ENCODE measurements at regions not wholly inside any gene's neighbourhood (a gene's known extent, or its start where the extent isn't known, plus 50 kb on each side); places are given as distances from the start of the nearest gene placed in this dataset.

DNA sequence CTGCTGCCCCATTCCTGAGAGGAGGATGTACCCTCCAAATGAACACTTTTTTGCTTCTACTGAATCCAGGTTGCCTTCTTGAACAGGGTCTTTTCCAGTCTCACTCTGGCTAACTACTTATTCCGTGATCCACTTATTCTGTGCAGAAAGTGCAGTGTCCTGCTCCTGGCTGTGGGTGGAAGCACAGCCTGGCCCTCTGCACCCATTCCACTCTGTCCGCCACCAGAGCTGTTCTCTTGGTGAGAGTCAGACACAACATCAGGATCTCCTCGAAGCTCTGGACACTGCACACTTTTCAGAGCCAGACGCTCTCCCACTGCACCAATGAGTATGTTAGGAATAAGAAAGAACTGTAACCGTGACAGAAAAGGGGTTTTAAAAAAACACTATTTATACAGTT, 174.2 kb downstream of the MCHR2 start:
- H3K4me3 ChIP-seq (ENCODE audit: low read depth in 2 of 2, low read length in 1 of 2), result no peak overlapping the region
- H3F3A ChIP-seq (replicated peaks; ENCODE audit: insufficient read depth), result no peaks in the 10 kb centered on the region
- no peaks in the 10 kb centered on the region for H4K20me1 ChIP-seq (ENCODE audit: insufficient read depth)
- H3K79me2 ChIP-seq (ENCODE audit: insufficient read depth), result no peaks in the 10 kb centered on the region
- H3K9me2 ChIP-seq, result no peaks in the 10 kb centered on the region
- 1% methylated on average over 5 of the region's 5 CpGs for WGBS (ENCODE audit: low lambda C conversion rate)
- no peak overlapping the region for H3K4me2 ChIP-seq
- H2AFZ ChIP-seq (ENCODE audit: low read depth), result no peak overlapping the region
- H3K36me3 ChIP-seq (replicated peaks in 1 of 2; ENCODE audit: control insufficient read depth in 1 of 2, insufficient read depth in 2 of 2, low read length in 1 of 2), result no peaks in the 10 kb centered on the region
- no peak overlapping the region for H3K27ac ChIP-seq (ENCODE audit: low read depth in 2 of 2, low read length in 1 of 2)
- H3K4me1 ChIP-seq (ENCODE audit: control insufficient read depth in 1 of 2, insufficient read depth in 2 of 2, low read depth in 1 of 2, low read length in 1 of 2), result no peaks in the 10 kb centered on the region; a peak in 1 of 4 replicates
- H3K9me3 ChIP-seq, result no peaks in the 10 kb centered on the region
- ChIA-PET POLR2A (no interaction called here), CTCF (interaction anchor here (0.6 to 1.5 kb wide), 2 partner anchors 10 to 48 kb away, joined by 3 read pairs; no protein-coding TSS in a partner anchor)
- DNase-seq, result no peak
- no peak overlapping the region for H3K9ac ChIP-seq
- H3K27me3 ChIP-seq (ENCODE audit: insufficient read depth), result peaks cover 5% of the 10 kb centered on the region; the same call in 1 of the 2 replicates
- no peak for TF ChIP-seq NFIC (IDR thresholded peaks at IDR 0.05; ENCODE audit: borderline replicate concordance)
- TF ChIP-seq, protein P1, sequence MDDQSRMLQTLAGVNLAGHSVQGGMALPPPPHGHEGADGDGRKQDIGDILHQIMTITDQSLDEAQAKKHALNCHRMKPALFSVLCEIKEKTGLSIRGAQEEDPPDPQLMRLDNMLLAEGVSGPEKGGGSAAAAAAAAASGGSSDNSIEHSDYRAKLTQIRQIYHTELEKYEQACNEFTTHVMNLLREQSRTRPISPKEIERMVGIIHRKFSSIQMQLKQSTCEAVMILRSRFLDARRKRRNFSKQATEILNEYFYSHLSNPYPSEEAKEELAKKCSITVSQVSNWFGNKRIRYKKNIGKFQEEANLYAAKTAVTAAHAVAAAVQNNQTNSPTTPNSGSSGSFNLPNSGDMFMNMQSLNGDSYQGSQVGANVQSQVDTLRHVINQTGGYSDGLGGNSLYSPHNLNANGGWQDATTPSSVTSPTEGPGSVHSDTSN (IDR thresholded peaks at IDR 0.05), result no peak
- TF ChIP-seq MXI1 (IDR thresholded peaks at IDR 0.05; ENCODE audit: low read depth, low read length), result no peak
- no peak for TF ChIP-seq RCOR1 (IDR thresholded peaks at IDR 0.05; ENCODE audit: low read length)
- no peak for TF ChIP-seq FOXM1 (IDR thresholded peaks at IDR 0.05; ENCODE audit: low read depth)
- TF ChIP-seq, protein P2, sequence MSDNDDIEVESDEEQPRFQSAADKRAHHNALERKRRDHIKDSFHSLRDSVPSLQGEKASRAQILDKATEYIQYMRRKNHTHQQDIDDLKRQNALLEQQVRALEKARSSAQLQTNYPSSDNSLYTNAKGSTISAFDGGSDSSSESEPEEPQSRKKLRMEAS (IDR thresholded peaks at IDR 0.05; ENCODE audit: low read depth), result no peak
- TF ChIP-seq SIN3A (IDR thresholded peaks at IDR 0.05; ENCODE audit: borderline replicate concordance, low read depth, low read length), result no peak
- TF ChIP-seq TAF1 (IDR thresholded peaks at IDR 0.05; ENCODE audit: borderline replicate concordance, low read depth, low read length), result no peak
- no peak for TF ChIP-seq TCF12 (IDR thresholded peaks at IDR 0.05)
- TF ChIP-seq, protein P3, sequence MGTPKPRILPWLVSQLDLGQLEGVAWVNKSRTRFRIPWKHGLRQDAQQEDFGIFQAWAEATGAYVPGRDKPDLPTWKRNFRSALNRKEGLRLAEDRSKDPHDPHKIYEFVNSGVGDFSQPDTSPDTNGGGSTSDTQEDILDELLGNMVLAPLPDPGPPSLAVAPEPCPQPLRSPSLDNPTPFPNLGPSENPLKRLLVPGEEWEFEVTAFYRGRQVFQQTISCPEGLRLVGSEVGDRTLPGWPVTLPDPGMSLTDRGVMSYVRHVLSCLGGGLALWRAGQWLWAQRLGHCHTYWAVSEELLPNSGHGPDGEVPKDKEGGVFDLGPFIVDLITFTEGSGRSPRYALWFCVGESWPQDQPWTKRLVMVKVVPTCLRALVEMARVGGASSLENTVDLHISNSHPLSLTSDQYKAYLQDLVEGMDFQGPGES (IDR thresholded peaks at IDR 0.05; ENCODE audit: low read depth, low read length), result no peak
- TF ChIP-seq NRF1 (IDR thresholded peaks at IDR 0.05; ENCODE audit: low read depth, low read length), result no peak
- no peak for TF ChIP-seq GATA2 (CRISPR knock-in tag; IDR thresholded peaks at IDR 0.05)
- TF ChIP-seq, protein P4, sequence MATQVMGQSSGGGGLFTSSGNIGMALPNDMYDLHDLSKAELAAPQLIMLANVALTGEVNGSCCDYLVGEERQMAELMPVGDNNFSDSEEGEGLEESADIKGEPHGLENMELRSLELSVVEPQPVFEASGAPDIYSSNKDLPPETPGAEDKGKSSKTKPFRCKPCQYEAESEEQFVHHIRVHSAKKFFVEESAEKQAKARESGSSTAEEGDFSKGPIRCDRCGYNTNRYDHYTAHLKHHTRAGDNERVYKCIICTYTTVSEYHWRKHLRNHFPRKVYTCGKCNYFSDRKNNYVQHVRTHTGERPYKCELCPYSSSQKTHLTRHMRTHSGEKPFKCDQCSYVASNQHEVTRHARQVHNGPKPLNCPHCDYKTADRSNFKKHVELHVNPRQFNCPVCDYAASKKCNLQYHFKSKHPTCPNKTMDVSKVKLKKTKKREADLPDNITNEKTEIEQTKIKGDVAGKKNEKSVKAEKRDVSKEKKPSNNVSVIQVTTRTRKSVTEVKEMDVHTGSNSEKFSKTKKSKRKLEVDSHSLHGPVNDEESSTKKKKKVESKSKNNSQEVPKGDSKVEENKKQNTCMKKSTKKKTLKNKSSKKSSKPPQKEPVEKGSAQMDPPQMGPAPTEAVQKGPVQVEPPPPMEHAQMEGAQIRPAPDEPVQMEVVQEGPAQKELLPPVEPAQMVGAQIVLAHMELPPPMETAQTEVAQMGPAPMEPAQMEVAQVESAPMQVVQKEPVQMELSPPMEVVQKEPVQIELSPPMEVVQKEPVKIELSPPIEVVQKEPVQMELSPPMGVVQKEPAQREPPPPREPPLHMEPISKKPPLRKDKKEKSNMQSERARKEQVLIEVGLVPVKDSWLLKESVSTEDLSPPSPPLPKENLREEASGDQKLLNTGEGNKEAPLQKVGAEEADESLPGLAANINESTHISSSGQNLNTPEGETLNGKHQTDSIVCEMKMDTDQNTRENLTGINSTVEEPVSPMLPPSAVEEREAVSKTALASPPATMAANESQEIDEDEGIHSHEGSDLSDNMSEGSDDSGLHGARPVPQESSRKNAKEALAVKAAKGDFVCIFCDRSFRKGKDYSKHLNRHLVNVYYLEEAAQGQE (IDR thresholded peaks at IDR 0.05; ENCODE audit: low read depth, low read length), result no peak

Data from SK-N-SH (cell line).